NCI-H460 (cell line): ENCODE measurements at regions not wholly inside any gene's neighbourhood (a gene's known extent, or its start where the extent isn't known, plus 50 kb on each side); places are given as distances from the start of the nearest gene placed in this dataset.
"Not testable (repeated sequence)": the region's sequence is repeated elsewhere in the genome, so short reads cannot be mapped to it uniquely, and the experiment has no call there.

Experiments
- DNase-seq: peaks from one replicate; pipeline ENCODE4 v3.0.0-alpha.2; 2016; ENCODE audit warnings: low read depth; ENCODE audit errors: extremely low read depth

DNA sequence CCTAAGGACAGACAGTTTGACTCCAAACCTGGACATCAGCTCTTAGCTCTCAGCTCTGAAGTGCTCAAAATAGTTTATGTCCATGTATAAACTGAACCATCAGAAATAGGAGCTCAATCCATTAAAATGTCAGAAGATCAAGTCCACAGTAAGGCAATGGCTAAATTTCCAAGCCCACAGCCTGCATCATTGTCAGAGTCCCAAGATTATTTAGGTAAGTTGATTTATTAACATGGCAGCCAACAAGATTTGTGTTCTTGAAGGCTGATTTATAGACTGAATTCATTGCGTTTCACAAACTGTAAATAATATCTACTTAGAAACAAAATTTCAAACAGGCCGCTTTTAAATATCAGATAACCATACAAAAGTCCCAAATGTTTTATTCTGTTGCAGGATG, 286.5 kb upstream of the ADGRL3 start:
- DNase-seq, result no peak

- not testable (repeated sequence) for DNase-seq
Observed at GRCh38 chr4:60921735-60922134, 278.4 kb upstream of the ADGRL3 start.

DNA sequence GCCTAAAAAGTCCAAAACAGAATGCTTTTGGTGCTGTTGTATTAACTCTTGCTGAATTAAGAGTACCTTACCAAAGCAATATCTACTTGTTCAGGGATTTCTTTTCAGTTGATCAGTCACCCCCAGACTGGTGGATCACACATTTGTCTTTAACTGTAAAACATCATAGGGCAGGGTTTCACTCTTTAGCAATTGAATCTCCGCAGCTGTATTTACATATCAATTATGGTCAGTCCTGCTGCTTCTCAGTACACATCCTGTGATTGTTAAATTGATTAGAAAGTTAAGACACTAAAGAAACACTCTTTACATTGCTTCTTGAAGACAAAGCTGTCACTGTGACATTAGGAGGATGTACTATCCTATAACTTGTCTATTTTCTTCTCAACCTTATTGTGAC, 277.1 kb upstream of the ADGRL3 start:
- DNase-seq, result no peak

DNA sequence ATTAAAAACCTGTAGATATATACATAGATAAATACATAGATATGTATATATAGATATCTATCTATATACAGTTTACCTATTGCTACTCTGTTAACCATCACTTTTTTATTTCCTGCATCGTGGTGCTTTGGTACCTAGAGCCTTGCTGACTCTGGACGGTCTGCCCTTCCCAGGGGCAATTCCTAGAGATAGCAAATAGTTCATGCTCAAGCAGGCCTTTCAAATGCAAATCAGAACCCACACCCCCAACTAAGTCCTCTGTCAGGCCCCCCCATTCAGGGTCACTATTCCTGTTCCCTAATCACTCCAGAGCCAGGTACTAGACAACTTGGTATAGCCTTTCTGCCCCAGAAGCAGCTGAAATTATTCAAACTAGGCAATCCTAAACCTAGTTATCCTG, 273.5 kb upstream of the ADGRL3 start:
- no peak for DNase-seq

GRCh38 chr4:60930866-60931265, 269.3 kb upstream of the ADGRL3 start:
- DNase-seq, result no peak

- no peak for DNase-seq
Observed at GRCh38 chr4:60934566-60935295, 265.4 kb upstream of the ADGRL3 start.

DNA sequence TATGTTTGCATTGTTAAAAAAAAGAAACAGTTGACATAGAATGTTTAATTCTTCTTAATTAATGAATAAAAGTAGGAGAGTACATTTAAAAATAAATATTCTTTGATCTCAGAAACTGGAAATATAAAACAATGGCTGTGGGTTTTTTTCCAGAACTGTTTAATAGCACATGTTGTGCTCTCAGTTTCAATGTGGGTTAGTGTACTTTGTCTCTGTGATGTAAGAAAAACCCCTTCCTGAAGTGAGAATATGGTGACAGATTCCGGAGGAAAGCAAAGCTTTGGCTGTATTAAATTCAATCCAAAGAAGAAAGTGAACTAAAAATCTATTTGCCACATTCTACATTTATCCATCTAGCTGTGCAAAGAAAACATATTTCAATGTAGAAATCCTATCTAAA, 261.9 kb upstream of the ADGRL3 start:
- no peak for DNase-seq

DNA sequence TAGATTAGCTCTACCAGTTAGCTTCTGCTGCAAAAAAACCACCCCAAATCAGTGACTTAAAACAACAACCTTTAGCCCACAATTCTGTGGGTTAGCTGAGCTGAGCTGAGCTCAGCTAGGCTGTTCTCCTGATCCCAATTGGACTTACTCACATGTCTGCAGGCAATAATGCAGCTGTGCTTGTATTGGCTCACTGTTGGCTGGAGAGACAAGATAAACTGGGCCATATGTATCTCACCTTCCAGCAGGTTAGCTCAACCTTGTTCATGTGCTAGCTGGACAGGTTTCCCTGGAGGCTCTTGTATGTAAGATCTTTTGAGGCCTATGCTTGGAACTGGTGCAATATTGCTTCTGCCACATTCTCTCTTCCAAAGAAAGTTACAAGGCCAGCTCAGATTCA, 261.5 kb upstream of the ADGRL3 start:
- no peak for DNase-seq

DNA sequence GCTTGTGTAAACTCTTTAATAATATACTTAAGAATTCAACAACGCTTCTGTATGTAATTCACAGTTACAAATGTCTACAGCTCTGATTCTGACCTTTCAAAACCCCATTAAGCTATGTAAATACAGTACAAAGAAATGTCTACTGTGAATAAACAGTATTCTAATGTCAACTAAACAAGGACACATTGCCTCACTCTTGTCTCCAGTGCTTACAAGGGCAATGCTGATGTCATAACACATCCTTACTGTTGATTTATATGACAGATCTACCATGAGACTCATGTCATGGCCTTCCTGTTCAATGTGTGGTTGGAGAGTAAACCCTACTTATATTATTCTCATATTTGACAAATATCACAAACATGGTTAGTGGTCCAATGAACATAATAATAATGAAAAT, 256.1 kb upstream of the ADGRL3 start:
- DNase-seq, result peak; percentile 15

DNA sequence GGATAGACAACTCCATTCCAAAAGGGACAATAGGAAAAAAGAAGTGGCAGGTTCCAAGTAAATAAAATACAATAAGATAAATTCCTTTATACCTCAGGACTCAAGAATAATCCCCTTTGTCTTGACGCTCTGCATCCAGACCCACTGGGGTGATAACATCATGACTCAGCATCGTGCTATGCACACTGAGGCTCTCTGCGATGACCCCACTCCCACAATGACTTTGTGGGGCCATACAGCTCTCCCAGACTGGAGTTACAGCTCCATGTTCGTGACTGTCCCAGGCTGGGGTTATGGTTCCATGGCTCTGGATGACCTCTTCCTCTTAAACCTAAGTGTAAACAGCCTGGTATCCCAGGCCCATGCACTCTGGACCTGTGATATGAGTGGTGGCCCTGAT, 254.5 kb upstream of the ADGRL3 start:
- DNase-seq, result no peak

DNA sequence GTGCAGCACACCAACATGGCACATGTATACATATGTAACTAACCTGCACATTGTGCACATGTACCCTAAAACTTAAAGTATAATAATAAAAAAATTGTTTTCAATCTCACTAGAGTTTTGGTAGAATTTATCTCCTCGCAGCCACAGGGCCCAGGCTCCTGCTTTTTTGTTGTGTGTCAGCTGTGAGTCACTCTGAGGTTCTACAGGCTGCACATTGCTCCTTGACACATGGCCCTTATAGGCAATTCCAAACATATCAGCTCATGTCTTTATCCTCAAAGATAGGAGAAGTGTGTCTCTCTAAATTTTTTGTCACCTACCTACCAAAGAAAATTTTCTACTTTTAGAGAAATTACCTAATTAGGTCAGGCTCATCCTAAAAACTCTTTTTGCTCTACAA, 252.1 kb upstream of the ADGRL3 start:
- no peak for DNase-seq

DNA sequence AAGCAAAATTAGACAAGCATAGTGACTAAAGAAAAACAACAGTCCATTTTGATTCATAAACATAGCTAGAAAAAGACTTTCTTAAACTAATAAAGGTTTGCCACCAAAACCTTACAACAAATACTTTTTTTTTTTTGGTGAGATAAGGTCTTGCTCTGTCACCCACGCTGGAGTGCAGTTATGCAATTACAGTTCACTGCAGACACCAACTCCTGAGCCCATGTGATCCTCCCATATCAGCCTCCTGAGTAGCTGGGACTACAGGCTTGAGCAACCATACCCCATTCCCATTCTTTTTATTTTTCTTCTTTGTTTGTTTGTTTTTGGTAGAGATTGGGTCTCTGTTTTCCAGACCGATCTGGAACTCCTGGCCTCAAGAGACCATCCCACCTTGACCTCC, 247.2 kb upstream of the ADGRL3 start:
- no peak for DNase-seq

DNA sequence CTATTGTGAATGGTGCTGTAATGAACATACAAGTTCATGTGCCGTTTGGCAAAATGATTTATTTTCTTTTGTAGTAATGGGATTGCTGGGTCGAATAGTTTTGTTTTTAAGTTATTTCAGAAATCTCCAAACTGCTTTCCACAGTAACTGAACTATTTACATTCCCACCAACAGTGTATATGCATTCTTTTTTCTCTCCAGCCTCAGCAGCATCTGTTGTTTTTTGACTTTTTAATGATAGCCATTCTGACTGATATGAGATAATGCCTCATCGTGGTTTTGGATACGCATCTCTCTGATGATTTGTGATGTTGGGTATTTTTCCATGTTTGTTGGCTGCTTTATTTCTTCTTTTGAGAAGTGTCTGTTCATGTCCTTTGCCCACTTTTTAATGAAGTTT, 246.3 kb upstream of the ADGRL3 start:
- no peak for DNase-seq

DNA sequence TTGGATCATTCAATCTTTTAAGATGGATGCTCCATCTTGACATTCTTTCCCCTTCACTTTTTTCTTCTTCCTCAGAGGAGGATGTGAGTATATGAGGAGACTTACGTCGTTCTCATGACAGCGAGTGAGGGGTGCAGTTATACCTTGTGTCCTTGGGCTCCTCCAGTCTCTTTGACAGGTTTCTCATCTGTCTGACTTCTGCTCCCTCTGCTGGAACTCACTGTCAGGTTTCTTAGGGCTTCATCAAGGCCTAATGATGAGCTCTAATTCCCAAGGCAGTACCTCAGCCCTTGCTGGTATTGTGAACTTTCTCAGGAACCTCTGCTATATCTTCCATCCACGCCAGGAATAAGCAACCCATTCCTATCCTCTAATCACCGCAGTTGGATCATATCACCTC, 237.8 kb upstream of the ADGRL3 start:
- DNase-seq, result no peak

DNA sequence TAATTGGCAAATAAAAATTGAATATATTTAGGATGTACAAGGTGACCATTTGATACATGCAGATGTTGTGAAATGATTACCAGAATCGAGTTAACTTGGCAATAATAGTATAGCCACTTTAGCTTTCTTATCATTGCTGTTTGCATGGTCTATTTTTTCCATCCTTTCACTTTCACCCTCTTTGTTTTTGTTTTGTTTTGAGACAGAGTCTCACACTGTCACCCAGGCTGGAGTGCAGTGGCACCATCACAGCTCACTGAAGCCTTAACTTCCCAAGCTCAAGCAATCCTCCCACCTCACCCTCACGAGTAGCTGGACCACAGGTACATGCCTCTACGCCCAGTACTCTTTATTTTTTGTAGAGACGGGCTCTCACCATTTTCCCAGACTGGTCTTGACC, 218.6 kb upstream of the ADGRL3 start:
- no peak for DNase-seq

DNA sequence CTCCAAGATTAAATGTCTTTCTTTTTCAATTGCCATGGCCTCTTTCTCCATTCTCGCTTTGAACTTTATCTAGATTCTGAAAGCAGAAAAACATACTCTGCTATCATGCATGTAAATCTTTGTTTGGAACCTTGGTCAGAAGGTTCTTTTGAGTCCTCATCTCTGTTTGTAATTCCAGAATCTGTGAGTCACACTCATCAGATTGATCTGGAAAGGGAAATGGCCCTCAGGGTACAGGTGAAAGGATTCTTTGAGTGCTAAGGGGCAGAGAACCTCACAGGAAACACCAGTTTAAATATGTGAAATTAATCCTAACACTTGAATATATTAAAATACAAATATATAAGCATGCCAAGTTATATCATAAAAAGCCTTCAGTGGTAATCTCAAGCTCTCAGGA, 211.0 kb upstream of the ADGRL3 start:
- DNase-seq, result no peak

- DNase-seq, result no peak
Observed at GRCh38 chr4:60992037-60992436, 208.1 kb upstream of the ADGRL3 start.

DNA sequence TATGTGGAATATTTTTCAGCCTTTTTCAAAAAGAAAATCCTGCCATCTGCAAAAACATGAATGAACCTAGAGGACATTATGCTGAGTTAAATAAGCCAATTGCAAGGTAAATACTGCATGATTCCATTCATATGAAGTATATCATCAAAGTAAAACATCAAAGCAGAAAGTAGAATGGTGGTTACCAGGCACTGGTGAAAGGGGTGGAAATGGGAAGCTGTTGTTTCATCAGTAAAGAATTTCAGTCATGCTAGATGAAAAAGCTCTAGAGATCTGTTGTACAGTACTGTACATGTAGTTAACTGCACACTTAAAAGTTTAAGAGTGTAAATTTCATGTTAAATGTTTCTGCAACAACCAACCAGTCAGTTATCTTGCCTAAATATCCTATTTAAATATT, 196.8 kb upstream of the ADGRL3 start:
- no peak for DNase-seq

DNA sequence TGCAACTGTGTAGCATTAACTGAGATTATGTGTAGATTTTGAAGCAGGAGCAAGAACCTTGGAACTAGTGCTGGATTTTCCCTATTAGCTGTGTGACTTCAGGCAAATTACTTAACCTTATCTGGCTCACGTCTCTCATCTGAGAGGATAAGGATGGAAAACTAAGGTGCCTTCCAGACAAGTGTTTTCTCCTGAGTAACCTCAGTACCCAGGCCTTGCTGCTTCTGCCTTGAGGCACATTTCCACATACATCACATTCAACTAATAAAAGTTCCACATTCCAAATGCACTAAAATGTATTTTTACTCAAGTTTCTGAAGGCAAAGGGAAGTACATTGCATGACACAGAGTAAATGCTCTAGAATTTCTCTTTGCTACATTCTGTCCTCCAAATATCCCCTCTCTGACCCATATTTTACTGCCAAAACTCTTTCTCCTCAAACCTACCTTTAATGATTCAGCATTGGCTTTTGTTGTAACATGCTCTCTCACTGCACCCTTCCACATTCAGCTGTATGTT, 195.4 kb upstream of the ADGRL3 start:
- no peak for DNase-seq

DNA sequence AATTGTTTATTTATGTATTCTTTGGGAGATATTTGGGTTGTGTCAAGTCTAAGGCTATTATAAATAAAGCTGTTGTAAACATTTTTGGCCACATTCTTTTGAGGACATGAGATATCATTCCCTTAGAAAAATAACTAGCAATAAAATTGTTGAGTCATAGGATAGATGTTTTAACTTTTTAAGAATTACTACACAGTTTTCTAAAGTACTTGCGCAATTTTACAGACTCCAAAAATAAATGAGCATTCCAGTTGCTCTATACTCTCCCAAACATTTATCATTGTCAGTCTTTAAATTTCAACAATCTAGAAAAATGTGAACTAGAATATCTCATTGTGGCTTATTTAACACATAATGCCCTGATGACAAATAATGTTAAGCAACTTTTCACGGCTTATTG, 189.1 kb upstream of the ADGRL3 start:
- DNase-seq, result no peak

DNA sequence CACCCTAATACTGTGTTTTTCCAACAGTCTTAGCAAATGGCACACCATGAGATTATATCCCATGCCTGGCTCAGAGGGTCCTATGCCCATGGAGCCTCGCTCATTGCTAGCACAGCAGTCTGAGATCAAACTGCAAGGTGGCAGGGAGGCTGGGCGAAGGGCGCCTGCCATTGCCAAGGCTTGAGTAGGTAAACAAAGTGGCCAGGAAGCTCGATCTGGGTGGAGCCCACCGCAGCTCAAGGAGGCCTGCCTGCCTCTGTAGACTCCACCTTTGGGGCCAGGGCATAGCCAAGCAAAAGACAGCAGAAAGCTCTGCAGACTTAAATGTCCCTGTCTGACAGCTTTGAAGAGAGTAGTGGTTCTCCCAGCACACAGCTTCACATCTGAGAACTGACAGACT, 188.2 kb upstream of the ADGRL3 start:
- not testable (repeated sequence) for DNase-seq

GRCh38 chr4:61024610-61025009, 175.5 kb upstream of the ADGRL3 start:
- no peak for DNase-seq

DNA sequence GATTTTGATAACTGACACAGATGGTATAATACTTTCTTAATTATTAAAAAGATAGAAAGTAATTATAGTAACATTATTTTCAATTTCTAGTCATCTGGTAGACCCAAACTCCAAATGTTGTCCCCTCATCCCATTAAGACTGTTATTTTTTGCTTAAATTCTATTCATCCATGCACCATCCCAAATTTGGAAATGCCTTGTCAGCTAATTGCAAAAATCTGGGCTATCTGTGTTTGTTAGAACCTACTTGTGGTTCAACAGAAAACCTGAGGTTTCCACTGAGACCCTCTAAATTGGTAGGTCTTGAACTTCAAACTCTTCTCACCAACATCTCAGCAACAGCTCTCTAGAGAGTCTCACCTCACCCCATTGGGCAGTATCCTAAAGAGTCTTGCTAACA, 172.2 kb upstream of the ADGRL3 start:
- DNase-seq, result no peak
